SH-SY5Y (cell line): ENCODE measurements at regions not wholly inside any gene's neighbourhood (a gene's known extent, or its start where the extent isn't known, plus 50 kb on each side); places are given as distances from the start of the nearest gene placed in this dataset.

ENCODE experiments used
- GATA2 ChIP-seq: IDR thresholded peaks from 2 replicates; pipeline ENCODE4 v1.6.1; 2011; ENCODE audit warnings: mild to moderate bottlenecking, low read depth, low read length
- GATA3 ChIP-seq: IDR thresholded peaks from 2 replicates; pipeline ENCODE4 v1.6.1; 2011; ENCODE audit warnings: low read depth, mild to moderate bottlenecking, low read length, moderate library complexity

DNA sequence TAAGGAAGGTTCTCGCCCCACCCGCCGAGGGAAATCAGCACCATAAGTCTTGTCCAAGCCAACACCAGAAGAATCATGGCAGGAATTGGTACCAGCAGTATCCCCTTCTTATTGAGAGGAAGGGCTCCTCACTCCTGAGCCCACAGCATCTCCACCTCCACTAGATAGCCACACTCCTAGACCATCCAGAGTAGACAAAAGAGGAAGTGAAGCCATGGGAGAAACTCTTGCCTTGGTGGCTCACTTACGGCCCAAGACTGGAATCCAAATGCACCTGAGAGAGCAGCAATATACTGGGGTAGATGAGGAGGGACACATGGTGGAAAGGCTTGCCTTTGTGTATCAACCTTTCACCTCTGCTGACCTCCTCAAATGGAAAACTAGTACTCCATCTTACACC lies 255.3 kb upstream of the PRKX start:
- TF ChIP-seq GATA2 = no peak
- no peak for TF ChIP-seq GATA3
